ENCODE measurements at regions not wholly inside any gene's neighbourhood (a gene's known extent, or its start where the extent isn't known, plus 50 kb on each side); places are given as distances from the start of the nearest gene placed in this dataset.

GRCh38 chr13:60258349-60258748 lies 94.6 kb upstream of the DIAPH3 start:
- Histone ChIP-seq H3K27ac (ENCODE audit: extremely low read depth, low read depth, low read length) (no peak overlapping the region), H3K36me3 (ENCODE audit: control insufficient read depth in 2 of 2, insufficient read depth in 1 of 2, low read length in 2 of 2) (no peaks in the 10 kb centered on the region), H3K4me3 (ENCODE audit: low read depth, low read length) (no peak overlapping the region), H3K4me1 (ENCODE audit: control insufficient read depth, insufficient read depth, low read length) (no peaks in the 10 kb centered on the region), H3K9me3 (ENCODE audit: control insufficient read depth, insufficient read depth, low read depth, low read length) (no peaks in the 10 kb centered on the region)
- CTCF ChIA-PET = no interaction called here
- POLR2A ChIA-PET = no interaction called here
- TF ChIP-seq ZFHX2 (tag by site-specific recombination; conservative IDR thresholded peaks at IDR 0.05) = no peak
- TF ChIP-seq ZNF513 (tag by site-specific recombination; IDR thresholded peaks at IDR 0.05) = no peak
- no peak for TF ChIP-seq ZBTB49 (tag by site-specific recombination; IDR thresholded peaks at IDR 0.05; ENCODE audit: low read depth)
- no peak for TF ChIP-seq ZNF114 (tag by site-specific recombination; IDR thresholded peaks at IDR 0.05)
- no peak for TF ChIP-seq ZNF26 (tag by site-specific recombination; IDR thresholded peaks at IDR 0.05)
- TF ChIP-seq PRDM6 (tag by site-specific recombination; IDR thresholded peaks at IDR 0.05) = no peak
- TF ChIP-seq ZNF704 (tag by site-specific recombination; IDR thresholded peaks at IDR 0.05) = no peak
- TF ChIP-seq ZNF488 (tag by site-specific recombination; IDR thresholded peaks at IDR 0.05) = no peak
- no peak for TF ChIP-seq ZNF76 (tag by site-specific recombination; IDR thresholded peaks at IDR 0.05; ENCODE audit: borderline replicate concordance, low read depth)
- no peak for TF ChIP-seq ZNF843 (tag by site-specific recombination; IDR thresholded peaks at IDR 0.05)
- no peak for TF ChIP-seq ZXDB (tag by site-specific recombination; IDR thresholded peaks at IDR 0.05)

GRCh38 chr13:60260440-60260839 lies 96.7 kb upstream of the DIAPH3 start:
- Histone ChIP-seq H3K4me1 (ENCODE audit: control insufficient read depth, insufficient read depth, low read length) (no peaks in the 10 kb centered on the region), H3K27ac (ENCODE audit: extremely low read depth, low read depth, low read length) (no peak overlapping the region), H3K36me3 (ENCODE audit: control insufficient read depth in 2 of 2, insufficient read depth in 1 of 2, low read length in 2 of 2) (no peaks in the 10 kb centered on the region), H3K9me3 (ENCODE audit: control insufficient read depth, insufficient read depth, low read depth, low read length) (no peaks in the 10 kb centered on the region), H3K4me3 (ENCODE audit: low read depth, low read length) (no peak overlapping the region)
- POLR2A ChIA-PET = no interaction called here
- TF ChIP-seq ZNF792 (tag by site-specific recombination; IDR thresholded peaks at IDR 0.05) (no peak), ZBTB8A (tag by site-specific recombination; IDR thresholded peaks at IDR 0.05) (no peak), ZNF202 (tag by site-specific recombination; IDR thresholded peaks at IDR 0.05; ENCODE audit: borderline replicate concordance) (no peak), ZNF529 (tag by site-specific recombination; IDR thresholded peaks at IDR 0.05; ENCODE audit: insufficient replicate concordance) (no peak), ZNF311 (tag by site-specific recombination; IDR thresholded peaks at IDR 0.05; ENCODE audit: borderline replicate concordance) (no peak), ZNF174 (tag by site-specific recombination; IDR thresholded peaks at IDR 0.05) (no peak), ZNF155 (tag by site-specific recombination; IDR thresholded peaks at IDR 0.05) (no peak), ZNF521 (tag by site-specific recombination; IDR thresholded peaks at IDR 0.05) (no peak), ZBTB17 (tag by site-specific recombination; IDR thresholded peaks at IDR 0.05) (no peak), ZNF121 (tag by site-specific recombination; IDR thresholded peaks at IDR 0.05) (no peak), GLIS1 (tag by site-specific recombination; IDR thresholded peaks at IDR 0.05) (no peak), ZNF132 (tag by site-specific recombination; IDR thresholded peaks at IDR 0.05; ENCODE audit: borderline replicate concordance) (no peak)
- CTCF ChIA-PET = no interaction called here

Data from HEK293 (cell line).